GM23338 (cell line): ENCODE measurements at regions not wholly inside any gene's neighbourhood (a gene's known extent, or its start where the extent isn't known, plus 50 kb on each side); places are given as distances from the start of the nearest gene placed in this dataset.
A peak's percentile ranks its signal among the peaks of the same experiment; 100 is the strongest.

Source experiments
- ATAC-seq: fragments of 200-7000 bp; cut with Tn5 transposase; 3 replicates; pipeline ENCODE4 v1.9.1; 2020
- DNase-seq: peaks from one replicate; pipeline ENCODE4 v3.0.0-alpha.2; 2015; ENCODE audit warnings: low spot score
- H2AFZ ChIP-seq: fragments of 200-600 bp; sonication (generic); 2 replicates; pipeline ENCODE4 v1.8.0; 2016; ENCODE audit warnings: antibody characterized with exemption, mild to moderate bottlenecking, moderate library complexity
- H3F3A ChIP-seq: fragments of 200-600 bp; sonication (generic); replicated peaks from 2 replicates; pipeline ENCODE4 v1.8.0; 2017; ENCODE audit warnings: antibody characterized with exemption, mixed run types, low read depth
- H3K27ac ChIP-seq: fragments of 200-600 bp; sonication (generic); 2 replicates; pipeline ENCODE4 v1.6.1; 2016; ENCODE audit warnings: low read depth
- H3K27me3 ChIP-seq: fragments of 200-600 bp; sonication (generic); 2 replicates; pipeline ENCODE4 v1.8.0; 2016; ENCODE audit warnings: mild to moderate bottlenecking, mixed run types, moderate library complexity; ENCODE audit not compliant: insufficient read depth
- H3K36me3 ChIP-seq: fragments of 200-600 bp; sonication (generic); 2 replicates; pipeline ENCODE4 v1.8.0; 2016; ENCODE audit warnings: mild to moderate bottlenecking; ENCODE audit not compliant: insufficient read depth
- H3K4me1 ChIP-seq: fragments of 200-600 bp; sonication (generic); 2 replicates; pipeline ENCODE4 v1.8.0; 2016; ENCODE audit warnings: mild to moderate bottlenecking, moderate library complexity; ENCODE audit not compliant: insufficient read depth
- H3K4me2 ChIP-seq: fragments of 200-600 bp; sonication (generic); 2 replicates; pipeline ENCODE4 v1.7.1; 2017; ENCODE audit warnings: mixed run types
- H3K4me3 ChIP-seq: fragments of 200-600 bp; sonication (generic); 2 replicates; pipeline ENCODE4 v1.6.1; 2016; ENCODE audit warnings: mixed run types
- H3K79me2 ChIP-seq: fragments of 200-600 bp; sonication (generic); replicated peaks from 2 replicates; pipeline ENCODE4 v1.8.0; 2017; ENCODE audit warnings: mild to moderate bottlenecking; ENCODE audit not compliant: insufficient read depth
- H3K9me2 ChIP-seq: fragments of 200-600 bp; sonication (generic); 2 replicates; pipeline ENCODE4 v1.8.0; 2017; ENCODE audit not compliant: insufficient read depth
- H4K20me1 ChIP-seq: fragments of 200-600 bp; sonication (generic); replicated peaks from 2 replicates; pipeline ENCODE4 v1.8.0; 2017; ENCODE audit warnings: mild to moderate bottlenecking; ENCODE audit not compliant: insufficient read depth
- H3K27ac Mint-ChIP-seq: 2 replicates; pipeline ENCODE4 v1.8.0; 2020; ENCODE audit warnings: inconsistent platforms, mild to moderate bottlenecking, moderate library complexity, mixed read lengths
- H3K27me3 Mint-ChIP-seq: 3 replicates; pipeline ENCODE4 v1.8.0; 2022; ENCODE audit warnings: low read depth, mild to moderate bottlenecking, moderate library complexity, mixed read lengths, inconsistent platforms; ENCODE audit not compliant: insufficient read depth, poor library complexity
- H3K36me3 Mint-ChIP-seq: 3 replicates; pipeline ENCODE4 v1.8.0; 2021; ENCODE audit warnings: low read depth, mild to moderate bottlenecking, inconsistent platforms, moderate library complexity, mixed read lengths
- H3K4me1 Mint-ChIP-seq: 3 replicates; pipeline ENCODE4 v1.8.0; 2020; ENCODE audit warnings: mild to moderate bottlenecking, inconsistent platforms, mixed read lengths
- H3K4me3 Mint-ChIP-seq: 3 replicates; pipeline ENCODE4 v1.8.0; 2021; ENCODE audit warnings: moderate library complexity, mild to moderate bottlenecking, inconsistent platforms, mixed read lengths
- H3K9me3 Mint-ChIP-seq: 3 replicates; pipeline ENCODE4 v1.8.0; 2020; ENCODE audit warnings: moderate library complexity, mild to moderate bottlenecking, inconsistent platforms, mixed read lengths
- CTCF ChIP-seq, 2 experiments: fragments of 200-600 bp in 1 of 2; sonication (generic) in 1 of 2; conservative IDR thresholded peaks; 2 replicates each; pipeline versions ENCODE4 v1.5.1 to v1.6.1; 2016 to 2017; ENCODE audit warnings: antibody characterized with exemption in 2 of 2, low read depth in 2 of 2, mild to moderate bottlenecking in 2 of 2, moderate library complexity in 1 of 2
- ETS1 ChIP-seq: IDR thresholded peaks from 2 replicates; pipeline ENCODE4 v1.6.1; 2016; ENCODE audit warnings: antibody characterized with exemption
- EZH2 ChIP-seq: fragments of 200-600 bp; sonication (generic); IDR thresholded peaks from one replicate; pipeline ENCODE4 v1.8.0; 2017; ENCODE audit warnings: antibody characterized with exemption, mild to moderate bottlenecking, low read depth; ENCODE audit not compliant: unreplicated experiment
- EZH2phosphoT487 ChIP-seq: fragments of 200-600 bp; sonication (generic); IDR thresholded peaks from one replicate; pipeline ENCODE4 v1.8.1; 2018; ENCODE audit warnings: antibody characterized with exemption; ENCODE audit not compliant: unreplicated experiment
- JUNB ChIP-seq: IDR thresholded peaks from one replicate; pipeline ENCODE4 v1.6.1; 2016; ENCODE audit warnings: antibody characterized with exemption; ENCODE audit not compliant: unreplicated experiment
- NANOG ChIP-seq: IDR thresholded peaks from 2 replicates; pipeline ENCODE4 v1.6.1; 2016; ENCODE audit warnings: antibody characterized with exemption, borderline replicate concordance
- POLR2AphosphoS5 ChIP-seq: IDR thresholded peaks from 2 replicates; pipeline ENCODE4 v1.6.1; 2016; ENCODE audit warnings: antibody characterized with exemption, low read depth
- REST ChIP-seq: IDR thresholded peaks from one replicate; pipeline ENCODE4 v1.6.1; 2018; ENCODE audit warnings: antibody characterized with exemption; ENCODE audit not compliant: unreplicated experiment
- ZNF114 ChIP-seq: fragments of 250-450 bp; sonication (Bioruptor Pico); IDR thresholded peaks from 2 replicates; pipeline ENCODE4 v1.5.0; 2020; ENCODE audit warnings: mild to moderate bottlenecking, moderate library complexity

GRCh38 chr11:8329336-8329735 lies 65.7 kb upstream of the LMO1 start (continued):
- TF ChIP-seq EZH2phosphoT487 (no peak), ETS1 (no peak), POLR2AphosphoS5 (no peak), ZNF114 (no peak), JUNB (no peak), REST (no peak), EZH2 (no peak)

GRCh38 chr11:8328848-8329330 lies 65.2 kb upstream of the LMO1 start:
- Histone ChIP-seq H4K20me1 (no peaks in the 10 kb centered on the region), H3K4me1 (peaks cover 30% of the 10 kb centered on the region; the same call in 1 of the 2 replicates), H2AFZ (peak overlapping the region; percentile 93; the same call in 1 of the 2 replicates), H3K9me2 (no peaks in the 10 kb centered on the region), H3K36me3 (no peaks in the 10 kb centered on the region), H3K4me2 (peak overlapping the region; percentile 37; the same call in 1 of the 2 replicates), H3K79me2 (no peaks in the 10 kb centered on the region), H3K27ac (no peak overlapping the region), H3F3A (no peaks in the 10 kb centered on the region), H3K4me3 (no peak overlapping the region; the same call in 1 of the 2 replicates), H3K27me3 (no peaks in the 10 kb centered on the region)
- Mint-ChIP-seq H3K4me3 (peak overlapping the region; percentile 57; the same call in 2 of the 3 replicates), H3K27ac (no peak overlapping the region), H3K4me1 (peaks cover 47% of the 10 kb centered on the region), H3K9me3 (no peaks in the 10 kb centered on the region), H3K36me3 (no peaks in the 10 kb centered on the region), H3K27me3 (peaks cover 12% of the 10 kb centered on the region)
- DNase-seq: peak; percentile 97
- peak; percentile 86 for ATAC-seq
- TF ChIP-seq CTCF (conservative IDR thresholded peaks at IDR 0.05; ENCODE audit: low read depth in 2 of 2): peak; percentile 90 to 91
- TF ChIP-seq ZNF114: no peak
- peak; percentile 21 for TF ChIP-seq REST
- no peak for TF ChIP-seq NANOG
- no peak for TF ChIP-seq EZH2phosphoT487
